H1 (cell line): ENCODE measurements at regions not wholly inside any gene's neighbourhood (a gene's known extent, or its start where the extent isn't known, plus 50 kb on each side); places are given as distances from the start of the nearest gene placed in this dataset.

ENCODE experiments used
- ASH2L ChIP-seq: fragments of 200-600, 300-600 bp; sonication (generic); IDR thresholded peaks from one replicate; pipeline ENCODE4 v1.7.1; 2017; ENCODE audit warnings: low read length
- CTBP2 ChIP-seq: IDR thresholded peaks from 2 replicates; pipeline ENCODE4 v1.7.0; 2011; ENCODE audit warnings: borderline replicate concordance, mild to moderate bottlenecking, moderate library complexity, mixed read lengths, low read length; ENCODE audit not compliant: insufficient read depth, insufficient read length
- CTCF ChIP-seq, 3 experiments: IDR thresholded peaks; 1 replicate in 2 of 3; 2 replicates in 1 of 3; pipeline versions ENCODE4 v1.5.1 to v1.6.1; 2011; ENCODE audit warnings: low read length in 3 of 3, mild to moderate bottlenecking in 3 of 3, inconsistent platforms in 2 of 3, low read depth in 1 of 3, moderate library complexity in 1 of 3; ENCODE audit not compliant: insufficient read depth in 1 of 3; ENCODE audit errors: control extremely low read depth in 1 of 3
- EZH2 ChIP-seq: fragments of 200-600 bp; sonication (generic); IDR thresholded peaks from 2 replicates; pipeline ENCODE4 v1.7.1; 2012; ENCODE audit warnings: low read depth, mild to moderate bottlenecking, moderate library complexity, low read length, inconsistent platforms; ENCODE audit not compliant: severe bottlenecking
- JUND ChIP-seq: IDR thresholded peaks from 2 replicates; pipeline ENCODE4 v1.6.1; 2011; ENCODE audit warnings: mild to moderate bottlenecking, improper control_type of control experiment, low read length
- MAX ChIP-seq: IDR thresholded peaks from 2 replicates; pipeline ENCODE4 v1.6.1; 2012; ENCODE audit warnings: inconsistent platforms
- RAD21 ChIP-seq, 2 experiments: IDR thresholded peaks in 1 of 2; conservative IDR thresholded peaks in 1 of 2; 2 replicates each; pipeline ENCODE4 v1.6.1; 2011; ENCODE audit warnings: low read depth in 2 of 2, low read length in 2 of 2, improper control_type of control experiment in 1 of 2, inconsistent platforms in 1 of 2, mild to moderate bottlenecking in 1 of 2, moderate library complexity in 1 of 2
- SP4 ChIP-seq: IDR thresholded peaks from 2 replicates; pipeline ENCODE4 v1.6.1; 2012; ENCODE audit warnings: low read length, inconsistent platforms

- no peak for TF ChIP-seq CTCF (IDR thresholded peaks at IDR 0.05; ENCODE audit: control extremely low read depth in 1 of 3, insufficient read depth in 1 of 3, low read depth in 1 of 3, low read length in 3 of 3)
- TF ChIP-seq EZH2 = no peak
- TF ChIP-seq RAD21 (IDR thresholded peaks at IDR 0.05 in 1 of 2, conservative IDR thresholded peaks at IDR 0.05 in 1 of 2; ENCODE audit: low read depth in 2 of 2, low read length in 2 of 2) = no peak
- no peak for TF ChIP-seq JUND
- TF ChIP-seq SP4 = no peak
- TF ChIP-seq MAX = no peak
- no peak for TF ChIP-seq CTBP2
- no peak for TF ChIP-seq ASH2L
Measured at GRCh38 chr12:92476844-92477243, 225.9 kb upstream of the PLEKHG7 start.
